Peyer's patch (tissue), 4 donors: ENCODE measurements at regions not wholly inside any gene's neighbourhood (a gene's known extent, or its start where the extent isn't known, plus 50 kb on each side); places are given as distances from the start of the nearest gene placed in this dataset.

ENCODE experiments used
- CTCF ChIP-seq, 6 experiments: fragments of 450-650 bp in 4 of 6; fragments of 200-600 bp in 2 of 6; sonication (generic) in 1 of 6; IDR thresholded peaks; one replicate each; pipeline ENCODE4 v1.5.1; 2017 to 2019; ENCODE audit warnings: antibody characterized with exemption in 6 of 6, mild to moderate bottlenecking in 3 of 6, moderate library complexity in 1 of 6
- POLR2A ChIP-seq, 2 donors: fragments of 450-650 bp; IDR thresholded peaks; one replicate each; pipeline ENCODE4 v1.5.1; 2017; ENCODE audit warnings: antibody characterized with exemption in 2 of 2, mild to moderate bottlenecking in 2 of 2, moderate library complexity in 2 of 2

- no peak for TF ChIP-seq POLR2A (IDR thresholded peaks at IDR 0.05)
- no peak for TF ChIP-seq CTCF (IDR thresholded peaks at IDR 0.05)
These were observed 123.5 kb downstream of the TEX29 start for GRCh38 chr13:111443981-111444380.
